ENCODE measurements at regions not wholly inside any gene's neighbourhood (a gene's known extent, or its start where the extent isn't known, plus 50 kb on each side); places are given as distances from the start of the nearest gene placed in this dataset.
A peak's percentile ranks its signal among the peaks of the same experiment; 100 is the strongest.

GRCh38 chr17:70314096-70314495 lies 144.8 kb downstream of the KCNJ2 start:
- Histone ChIP-seq H3K27me3 (ENCODE audit: insufficient read depth, poor library complexity, severe bottlenecking) (no peaks in the 10 kb centered on the region), H3K27ac (replicated peaks) (peak overlapping the region; percentile 91), H3K4me3 (replicated peaks; ENCODE audit: insufficient read depth, low read length) (no peak overlapping the region)
- TF ChIP-seq CTCF (IDR thresholded peaks at IDR 0.05; ENCODE audit: insufficient read depth, low read length): no peak
- TF ChIP-seq, protein P1, sequence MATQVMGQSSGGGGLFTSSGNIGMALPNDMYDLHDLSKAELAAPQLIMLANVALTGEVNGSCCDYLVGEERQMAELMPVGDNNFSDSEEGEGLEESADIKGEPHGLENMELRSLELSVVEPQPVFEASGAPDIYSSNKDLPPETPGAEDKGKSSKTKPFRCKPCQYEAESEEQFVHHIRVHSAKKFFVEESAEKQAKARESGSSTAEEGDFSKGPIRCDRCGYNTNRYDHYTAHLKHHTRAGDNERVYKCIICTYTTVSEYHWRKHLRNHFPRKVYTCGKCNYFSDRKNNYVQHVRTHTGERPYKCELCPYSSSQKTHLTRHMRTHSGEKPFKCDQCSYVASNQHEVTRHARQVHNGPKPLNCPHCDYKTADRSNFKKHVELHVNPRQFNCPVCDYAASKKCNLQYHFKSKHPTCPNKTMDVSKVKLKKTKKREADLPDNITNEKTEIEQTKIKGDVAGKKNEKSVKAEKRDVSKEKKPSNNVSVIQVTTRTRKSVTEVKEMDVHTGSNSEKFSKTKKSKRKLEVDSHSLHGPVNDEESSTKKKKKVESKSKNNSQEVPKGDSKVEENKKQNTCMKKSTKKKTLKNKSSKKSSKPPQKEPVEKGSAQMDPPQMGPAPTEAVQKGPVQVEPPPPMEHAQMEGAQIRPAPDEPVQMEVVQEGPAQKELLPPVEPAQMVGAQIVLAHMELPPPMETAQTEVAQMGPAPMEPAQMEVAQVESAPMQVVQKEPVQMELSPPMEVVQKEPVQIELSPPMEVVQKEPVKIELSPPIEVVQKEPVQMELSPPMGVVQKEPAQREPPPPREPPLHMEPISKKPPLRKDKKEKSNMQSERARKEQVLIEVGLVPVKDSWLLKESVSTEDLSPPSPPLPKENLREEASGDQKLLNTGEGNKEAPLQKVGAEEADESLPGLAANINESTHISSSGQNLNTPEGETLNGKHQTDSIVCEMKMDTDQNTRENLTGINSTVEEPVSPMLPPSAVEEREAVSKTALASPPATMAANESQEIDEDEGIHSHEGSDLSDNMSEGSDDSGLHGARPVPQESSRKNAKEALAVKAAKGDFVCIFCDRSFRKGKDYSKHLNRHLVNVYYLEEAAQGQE (IDR thresholded peaks at IDR 0.05; ENCODE audit: insufficient replicate concordance, low read depth): no peak
- TF ChIP-seq SPI1 (IDR thresholded peaks at IDR 0.05; ENCODE audit: borderline replicate concordance, low read depth): no peak
- no peak for TF ChIP-seq GABPA (IDR thresholded peaks at IDR 0.05; ENCODE audit: low read depth)
- TF ChIP-seq POLR2AphosphoS5 (IDR thresholded peaks at IDR 0.05; ENCODE audit: low read depth): no peak
- DNase-seq (ENCODE audit: low read depth in 1 of 2, low spot score in 1 of 2): no peak

DNA sequence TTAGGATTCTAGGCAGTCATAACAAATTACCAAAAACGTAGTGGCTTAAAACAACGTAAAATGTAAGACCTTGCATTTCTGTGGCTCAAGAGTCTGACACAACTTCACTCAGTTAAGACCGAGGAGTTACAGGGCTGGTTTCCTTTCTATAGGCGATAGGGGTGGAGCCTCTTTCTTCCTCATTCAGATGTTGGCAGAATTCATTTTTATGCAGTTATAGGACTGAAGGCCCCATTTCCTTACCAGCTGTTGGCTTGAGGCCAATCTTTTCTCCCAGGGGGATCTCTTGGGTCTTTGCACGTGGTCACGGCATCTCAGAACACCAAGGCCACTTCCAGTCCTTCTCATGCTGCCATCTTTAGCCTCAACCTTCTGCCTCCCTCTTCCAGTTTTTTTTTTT lies 145.2 kb downstream of the KCNJ2 start:
- peak overlapping the region; percentile 91 for H3K27ac ChIP-seq (replicated peaks)
- DNase-seq (ENCODE audit: low read depth in 1 of 2, low spot score in 1 of 2): peak; percentile 73 to 89
- H3K27me3 ChIP-seq (ENCODE audit: insufficient read depth, poor library complexity, severe bottlenecking): no peaks in the 10 kb centered on the region
- TF ChIP-seq POLR2AphosphoS5 (IDR thresholded peaks at IDR 0.05; ENCODE audit: low read depth) (peak; percentile 50), CTCF (IDR thresholded peaks at IDR 0.05; ENCODE audit: insufficient read depth, low read length) (no peak)
- TF ChIP-seq, protein P1 (IDR thresholded peaks at IDR 0.05; ENCODE audit: insufficient replicate concordance, low read depth): no peak
- H3K4me3 ChIP-seq (replicated peaks; ENCODE audit: insufficient read depth, low read length): no peak overlapping the region

- TF ChIP-seq SPI1 (IDR thresholded peaks at IDR 0.05; ENCODE audit: borderline replicate concordance, low read depth) (no peak), POLR2AphosphoS5 (IDR thresholded peaks at IDR 0.05; ENCODE audit: low read depth) (no peak), CTCF (IDR thresholded peaks at IDR 0.05; ENCODE audit: insufficient read depth, low read length) (no peak), GABPA (IDR thresholded peaks at IDR 0.05; ENCODE audit: low read depth) (no peak)
- TF ChIP-seq, protein P1 (IDR thresholded peaks at IDR 0.05; ENCODE audit: insufficient replicate concordance, low read depth): no peak
- Histone ChIP-seq H3K27me3 (ENCODE audit: insufficient read depth, poor library complexity, severe bottlenecking) (no peaks in the 10 kb centered on the region), H3K4me3 (replicated peaks; ENCODE audit: insufficient read depth, low read length) (no peak overlapping the region), H3K27ac (replicated peaks) (no peak overlapping the region)
- no peak for DNase-seq (ENCODE audit: low read depth in 1 of 2, low spot score in 1 of 2)
These were observed 148.1 kb downstream of the KCNJ2 start for GRCh38 chr17:70317421-70317820.

All from HL-60 (cell line).